MM.1S (cell line): ENCODE measurements at regions not wholly inside any gene's neighbourhood (a gene's known extent, or its start where the extent isn't known, plus 50 kb on each side); places are given as distances from the start of the nearest gene placed in this dataset.
"Not testable (repeated sequence)": the region's sequence is repeated elsewhere in the genome, so short reads cannot be mapped to it uniquely, and the experiment has no call there.

ENCODE experiments used
- EZH2 ChIP-seq: fragments of 300-600 bp; sonication (generic); optimal IDR thresholded peaks from 2 replicates; pipeline ENCODE3; 2017; ENCODE audit warnings: low read depth, mild to moderate bottlenecking, antibody characterized with exemption, low read length, mixed read lengths
- EZH2phosphoT487 ChIP-seq: fragments of 300-600 bp; sonication (generic); IDR thresholded peaks from 2 replicates; pipeline ENCODE4 v1.6.1; 2018; ENCODE audit warnings: antibody characterized with exemption, low read length
- TF ChIP-seq, protein P1 (sequence below): fragments of 300-600 bp; sonication (generic); IDR thresholded peaks from 2 replicates; pipeline ENCODE4 v1.5.1; 2016; ENCODE audit warnings: antibody characterized with exemption, low read length, mixed read lengths

DNA sequence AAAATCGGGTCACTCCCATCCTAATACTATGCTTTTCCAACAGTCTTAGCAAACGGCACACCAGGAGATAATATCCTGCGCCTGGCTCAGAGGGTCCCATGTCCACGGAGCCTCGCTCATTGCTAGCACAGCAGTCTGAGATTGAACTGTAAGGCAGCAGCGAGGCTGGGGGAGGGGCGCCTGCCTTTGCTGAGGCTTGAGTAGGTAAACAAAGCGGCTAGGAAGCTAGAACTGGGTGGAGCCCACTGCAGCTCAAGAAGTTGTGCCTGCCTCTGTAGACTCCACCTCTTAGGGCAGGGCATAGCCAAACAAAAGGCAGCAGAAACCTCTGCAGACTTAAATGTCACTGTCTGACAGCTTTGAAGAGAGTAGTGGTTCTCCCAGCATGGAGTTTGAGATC, 213.3 kb downstream of the TOX3 start:
- TF ChIP-seq, protein P1, sequence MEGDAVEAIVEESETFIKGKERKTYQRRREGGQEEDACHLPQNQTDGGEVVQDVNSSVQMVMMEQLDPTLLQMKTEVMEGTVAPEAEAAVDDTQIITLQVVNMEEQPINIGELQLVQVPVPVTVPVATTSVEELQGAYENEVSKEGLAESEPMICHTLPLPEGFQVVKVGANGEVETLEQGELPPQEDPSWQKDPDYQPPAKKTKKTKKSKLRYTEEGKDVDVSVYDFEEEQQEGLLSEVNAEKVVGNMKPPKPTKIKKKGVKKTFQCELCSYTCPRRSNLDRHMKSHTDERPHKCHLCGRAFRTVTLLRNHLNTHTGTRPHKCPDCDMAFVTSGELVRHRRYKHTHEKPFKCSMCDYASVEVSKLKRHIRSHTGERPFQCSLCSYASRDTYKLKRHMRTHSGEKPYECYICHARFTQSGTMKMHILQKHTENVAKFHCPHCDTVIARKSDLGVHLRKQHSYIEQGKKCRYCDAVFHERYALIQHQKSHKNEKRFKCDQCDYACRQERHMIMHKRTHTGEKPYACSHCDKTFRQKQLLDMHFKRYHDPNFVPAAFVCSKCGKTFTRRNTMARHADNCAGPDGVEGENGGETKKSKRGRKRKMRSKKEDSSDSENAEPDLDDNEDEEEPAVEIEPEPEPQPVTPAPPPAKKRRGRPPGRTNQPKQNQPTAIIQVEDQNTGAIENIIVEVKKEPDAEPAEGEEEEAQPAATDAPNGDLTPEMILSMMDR, result not testable (repeated sequence)
- TF ChIP-seq EZH2phosphoT487, EZH2: not testable (repeated sequence)
